GDM1 (cell line): ENCODE measurements at regions not wholly inside any gene's neighbourhood (a gene's known extent, or its start where the extent isn't known, plus 50 kb on each side); places are given as distances from the start of the nearest gene placed in this dataset.
"Not testable (repeated sequence)": the region's sequence is repeated elsewhere in the genome, so short reads cannot be mapped to it uniquely, and the experiment has no call there.

Experiments
- DNase-seq: peaks from one replicate; lab custom pipeline; 2025; lab: John Stamatoyannopoulos, UW

DNA sequence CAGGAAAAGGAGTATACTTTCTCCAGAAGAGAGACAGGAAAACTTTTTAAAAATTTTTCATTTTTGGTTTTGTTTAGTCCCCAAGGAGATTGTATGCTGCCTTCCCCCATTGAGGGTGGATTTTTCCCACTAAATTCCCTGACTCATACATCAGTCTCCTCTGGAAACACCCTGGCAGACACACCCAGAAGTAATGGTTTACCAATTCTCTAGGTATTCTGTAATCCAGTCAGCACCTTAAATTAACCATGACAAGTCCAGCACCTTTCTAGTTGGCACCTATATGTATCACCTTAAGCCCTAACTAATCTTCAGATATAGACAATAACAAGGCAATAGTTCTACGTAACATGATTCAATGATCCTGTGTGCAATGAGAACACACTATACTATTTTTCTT lies 165.9 kb upstream of the NPAP1 start:
- not testable (repeated sequence) for DNase-seq

DNA sequence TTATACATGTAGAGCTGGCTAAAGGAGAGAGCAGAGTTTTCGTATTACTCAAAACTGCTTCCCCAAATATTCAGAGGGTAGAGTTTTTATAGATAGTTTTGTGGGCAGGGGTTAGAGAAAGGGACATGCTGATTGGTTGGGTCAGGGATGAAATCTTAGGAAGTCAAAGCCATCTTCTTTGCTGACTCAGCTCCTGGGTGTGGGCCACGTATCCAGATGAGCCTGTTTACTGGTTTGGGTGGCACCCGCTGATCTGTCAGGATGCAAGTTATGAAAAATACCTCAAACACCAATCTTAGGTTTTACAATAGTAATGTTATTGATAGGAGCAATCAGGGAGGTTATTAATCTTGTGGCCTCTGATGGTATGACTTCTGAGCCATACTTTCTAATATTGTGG lies 164.0 kb upstream of the NPAP1 start:
- DNase-seq = not testable (repeated sequence)

DNA sequence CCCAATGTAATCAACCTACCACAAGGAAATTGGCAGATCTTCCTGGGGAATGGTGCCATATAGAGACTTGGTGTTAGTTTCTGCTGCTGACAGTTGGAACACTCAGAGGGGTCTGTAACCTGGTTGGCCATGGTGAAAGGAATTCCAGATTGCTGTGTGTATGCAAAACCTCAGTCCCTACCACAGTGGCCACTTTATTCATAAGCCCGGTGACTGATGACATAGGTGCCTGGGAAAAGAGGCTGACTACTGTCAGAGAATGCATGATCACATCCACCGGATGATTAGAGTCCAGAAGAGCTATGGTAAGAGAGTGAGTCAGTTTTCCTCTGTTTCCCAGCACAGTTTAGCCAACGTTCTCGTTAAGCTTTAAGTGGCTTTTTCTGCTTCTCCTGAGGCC lies 156.8 kb upstream of the NPAP1 start:
- not testable (repeated sequence) for DNase-seq

DNA sequence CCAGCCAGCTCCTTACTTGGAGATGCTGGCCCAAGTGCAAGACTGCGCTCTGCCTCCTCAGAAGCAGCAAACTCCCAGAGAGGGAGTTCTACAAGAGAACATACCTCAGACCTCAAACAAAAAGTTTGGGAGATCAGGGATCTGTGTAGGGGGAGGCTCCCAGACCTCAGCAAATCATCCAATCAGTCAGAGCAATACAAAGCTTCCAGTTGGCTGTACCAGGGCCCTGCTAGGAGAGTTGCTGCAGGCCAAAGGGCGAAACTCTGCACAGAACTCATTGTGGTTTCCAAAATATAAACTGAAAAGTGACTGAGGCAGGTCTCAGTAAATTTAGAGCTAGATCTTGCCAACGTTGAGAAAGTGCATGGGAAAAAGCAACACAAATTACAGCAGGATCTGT lies 144.3 kb upstream of the NPAP1 start:
- DNase-seq = not testable (repeated sequence)

DNA sequence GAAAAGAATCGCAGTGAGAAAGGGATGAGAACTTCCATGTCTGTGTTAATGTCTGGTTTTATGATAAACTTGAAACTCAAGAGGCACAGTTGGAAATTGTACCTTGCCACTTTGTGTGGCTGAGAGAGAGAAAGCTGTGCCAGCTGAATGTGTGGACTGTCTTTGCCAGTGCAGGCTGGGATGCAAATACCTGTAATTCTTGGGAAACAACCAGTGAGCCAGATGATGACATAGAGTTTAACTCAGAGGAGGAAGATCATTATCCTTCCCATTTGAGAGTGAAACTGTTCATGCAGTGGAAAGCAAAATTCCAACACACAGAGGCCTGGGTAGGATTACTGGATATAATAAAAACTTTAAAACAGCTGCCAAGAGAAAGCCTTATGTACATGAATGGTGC lies 141.5 kb upstream of the NPAP1 start:
- not testable (repeated sequence) for DNase-seq

DNA sequence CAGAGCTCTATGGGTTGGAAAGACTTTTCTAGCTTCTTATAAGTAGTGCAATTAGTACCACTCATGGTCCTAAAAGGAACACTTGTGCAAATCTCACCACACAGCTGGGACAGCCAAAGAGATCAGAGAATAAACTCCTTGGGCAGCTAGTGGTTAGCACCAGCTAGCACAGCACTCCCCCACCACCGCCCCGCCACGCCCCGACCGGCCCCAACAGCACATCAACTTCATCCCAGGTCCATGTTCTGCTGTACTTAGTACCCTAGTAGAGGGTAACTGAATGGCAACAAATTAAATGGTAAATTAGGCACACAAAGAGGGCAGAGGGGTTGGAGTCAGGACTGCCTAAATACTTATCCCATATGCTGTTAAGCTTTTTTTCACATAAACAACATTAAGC lies 118.3 kb upstream of the NPAP1 start:
- DNase-seq = not testable (repeated sequence)

DNA sequence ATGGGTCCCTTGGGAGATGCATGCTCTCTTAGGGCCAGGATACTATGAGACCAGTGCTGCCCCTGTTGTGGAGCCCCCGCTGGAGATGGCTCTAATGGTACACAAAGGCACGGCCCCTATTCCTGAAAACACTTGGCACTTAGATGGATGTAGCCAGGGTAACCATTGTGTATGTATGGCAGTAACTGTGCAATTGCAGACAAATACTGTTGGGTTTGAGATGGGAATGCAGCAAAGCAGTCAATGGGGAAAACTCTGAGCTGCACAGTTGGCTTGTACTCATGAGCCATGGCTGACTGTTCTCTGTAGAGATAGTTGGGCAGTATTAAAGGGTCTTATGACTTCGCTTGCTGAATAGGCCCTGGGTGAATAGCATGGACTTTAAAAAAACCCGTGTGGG lies 67.9 kb upstream of the NPAP1 start:
- no peak for DNase-seq

DNA sequence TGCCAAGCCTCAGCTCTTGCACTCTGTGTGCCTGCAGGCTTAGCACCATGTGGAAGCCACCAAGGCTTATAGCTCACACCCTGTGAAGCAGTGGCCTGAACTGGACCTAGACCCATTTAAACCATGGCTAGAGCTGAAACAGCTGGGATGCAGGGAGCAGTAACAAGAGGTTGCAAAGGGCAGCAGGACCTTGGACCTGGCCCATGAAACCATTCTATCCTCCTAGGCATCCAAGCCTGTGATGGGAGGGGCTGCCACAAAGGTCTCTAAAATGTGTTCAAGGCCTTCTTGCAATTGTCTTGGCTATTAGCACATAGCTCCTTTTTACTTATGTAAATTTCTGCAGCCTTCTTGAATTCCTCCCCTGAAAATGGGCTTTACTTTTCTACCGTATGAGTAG lies 57.9 kb upstream of the NPAP1 start:
- DNase-seq = no peak

DNA sequence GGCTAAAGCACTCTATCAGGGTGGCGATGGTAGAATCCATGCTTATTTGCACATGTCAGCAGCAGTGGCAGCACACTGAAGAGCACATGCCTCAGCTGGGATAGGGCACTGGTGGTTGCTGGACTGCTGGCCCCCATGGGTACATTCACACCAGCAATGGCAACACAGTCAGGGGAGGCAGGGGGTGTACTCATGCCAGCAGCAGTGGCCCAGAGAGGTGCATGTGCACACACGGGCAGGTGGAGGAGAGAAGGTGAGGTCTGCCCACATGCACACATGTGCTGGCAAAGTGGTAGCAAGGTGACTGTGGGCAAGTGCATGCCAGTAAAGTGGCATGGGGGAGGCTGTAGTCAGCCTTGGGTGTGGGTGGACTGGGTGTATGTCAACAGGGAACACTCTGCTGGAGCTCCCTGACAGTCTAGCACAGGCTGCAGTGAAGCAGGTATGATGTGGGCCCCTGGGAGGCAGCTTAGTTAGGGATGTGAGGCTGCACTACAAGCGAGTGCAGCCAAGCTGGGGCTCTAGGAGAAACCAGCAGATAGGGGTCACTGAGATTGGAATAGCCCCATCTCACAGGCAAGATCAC lies 53.9 kb upstream of the NPAP1 start:
- DNase-seq = no peak
